ENCODE measurements at regions not wholly inside any gene's neighbourhood (a gene's known extent, or its start where the extent isn't known, plus 50 kb on each side); places are given as distances from the start of the nearest gene placed in this dataset.

DNA sequence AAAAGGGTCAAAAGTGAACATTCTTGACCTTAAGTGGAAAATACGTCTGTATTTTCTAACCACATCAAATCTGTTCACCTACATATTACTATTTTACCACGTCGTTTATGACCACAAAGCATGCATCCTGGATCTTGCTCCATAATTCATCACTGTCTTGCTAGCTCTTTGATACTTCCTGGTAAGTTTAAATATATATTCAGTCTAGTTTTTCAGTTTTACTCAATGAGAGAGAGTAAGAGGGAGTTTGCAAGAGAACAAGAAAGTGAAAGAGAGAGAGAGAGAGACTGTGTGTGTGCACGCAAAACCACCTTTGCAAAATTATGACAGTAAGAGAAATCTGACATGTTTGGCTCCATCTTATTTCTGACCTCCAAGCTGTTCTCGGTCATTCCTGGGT lies 173.7 kb upstream of the GALNTL6 start:
- TF ChIP-seq, protein P1, sequence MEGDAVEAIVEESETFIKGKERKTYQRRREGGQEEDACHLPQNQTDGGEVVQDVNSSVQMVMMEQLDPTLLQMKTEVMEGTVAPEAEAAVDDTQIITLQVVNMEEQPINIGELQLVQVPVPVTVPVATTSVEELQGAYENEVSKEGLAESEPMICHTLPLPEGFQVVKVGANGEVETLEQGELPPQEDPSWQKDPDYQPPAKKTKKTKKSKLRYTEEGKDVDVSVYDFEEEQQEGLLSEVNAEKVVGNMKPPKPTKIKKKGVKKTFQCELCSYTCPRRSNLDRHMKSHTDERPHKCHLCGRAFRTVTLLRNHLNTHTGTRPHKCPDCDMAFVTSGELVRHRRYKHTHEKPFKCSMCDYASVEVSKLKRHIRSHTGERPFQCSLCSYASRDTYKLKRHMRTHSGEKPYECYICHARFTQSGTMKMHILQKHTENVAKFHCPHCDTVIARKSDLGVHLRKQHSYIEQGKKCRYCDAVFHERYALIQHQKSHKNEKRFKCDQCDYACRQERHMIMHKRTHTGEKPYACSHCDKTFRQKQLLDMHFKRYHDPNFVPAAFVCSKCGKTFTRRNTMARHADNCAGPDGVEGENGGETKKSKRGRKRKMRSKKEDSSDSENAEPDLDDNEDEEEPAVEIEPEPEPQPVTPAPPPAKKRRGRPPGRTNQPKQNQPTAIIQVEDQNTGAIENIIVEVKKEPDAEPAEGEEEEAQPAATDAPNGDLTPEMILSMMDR (conservative IDR thresholded peaks at IDR 0.05 in 1 of 2, IDR thresholded peaks at IDR 0.05 in 1 of 2; ENCODE audit: extremely low read depth in 1 of 2, insufficient read depth in 1 of 2, low read depth in 1 of 2, low read length in 2 of 2), result no peak
- TF ChIP-seq EZH2 (IDR thresholded peaks at IDR 0.05; ENCODE audit: borderline replicate concordance, low read length), result no peak

Data from mammary epithelial cell (primary cell).